DOHH2 (cell line): ENCODE measurements at regions not wholly inside any gene's neighbourhood (a gene's known extent, or its start where the extent isn't known, plus 50 kb on each side); places are given as distances from the start of the nearest gene placed in this dataset.

Source experiments
- H3F3A ChIP-seq: fragments of 200-600 bp; sonication (generic), shearing (Covaris generic); 2 replicates; pipeline ENCODE4 v1.6.0; 2016; ENCODE audit warnings: antibody characterized with exemption, mild to moderate bottlenecking; ENCODE audit not compliant: control insufficient read depth, insufficient read depth
- H3K27ac ChIP-seq: fragments of 200-600 bp; sonication (generic); 2 replicates; pipeline ENCODE4 v1.5.1; 2014; ENCODE audit warnings: low read depth, mild to moderate bottlenecking, low read length, moderate library complexity
- H3K27me3 ChIP-seq: fragments of 200-600 bp; sonication (generic); 2 replicates; pipeline ENCODE4 v1.6.1; 2014; ENCODE audit warnings: mild to moderate bottlenecking, low read length, mixed read lengths; ENCODE audit not compliant: control insufficient read depth
- H3K36me3 ChIP-seq: fragments of 200-600 bp; sonication (generic); 2 replicates; pipeline ENCODE4 v1.6.1; 2014; ENCODE audit warnings: mild to moderate bottlenecking, low read length, moderate library complexity, mixed read lengths; ENCODE audit not compliant: control insufficient read depth
- H3K4me1 ChIP-seq: fragments of 200-600 bp; sonication (generic); 2 replicates; pipeline ENCODE4 v1.6.1; 2014; ENCODE audit warnings: mild to moderate bottlenecking, low read length, mixed read lengths; ENCODE audit not compliant: control insufficient read depth
- H3K4me2 ChIP-seq: fragments of 200-600 bp; sonication (generic); 2 replicates; pipeline ENCODE4 v1.6.0; 2014; ENCODE audit warnings: mild to moderate bottlenecking, low read length, moderate library complexity
- H3K4me3 ChIP-seq: fragments of 200-600 bp; sonication (generic); 2 replicates; pipeline ENCODE4 v1.5.1; 2014; ENCODE audit warnings: mild to moderate bottlenecking, low read length, mixed read lengths
- H3K79me2 ChIP-seq: fragments of 200-600 bp; sonication (generic); 2 replicates; pipeline ENCODE4 v1.6.1; 2014; ENCODE audit warnings: mild to moderate bottlenecking, low read length, mixed read lengths; ENCODE audit not compliant: control insufficient read depth
- H3K9me2 ChIP-seq: fragments of 200-600 bp; sonication (generic); replicated peaks from 2 replicates; pipeline ENCODE4 v1.6.1; 2014; ENCODE audit warnings: mild to moderate bottlenecking, low read length, mixed read lengths; ENCODE audit not compliant: control insufficient read depth
- H3K9me3 ChIP-seq: fragments of 200-600 bp; sonication (generic); 2 replicates; pipeline ENCODE4 v1.6.1; 2014; ENCODE audit warnings: antibody characterized with exemption, low read length, mixed read lengths; ENCODE audit not compliant: control insufficient read depth, insufficient read depth
- H4K20me1 ChIP-seq: fragments of 200-600 bp; sonication (generic); 2 replicates; pipeline ENCODE4 v1.6.0; 2014; ENCODE audit warnings: low read depth, mild to moderate bottlenecking, antibody characterized with exemption, low read length, moderate library complexity; ENCODE audit not compliant: control insufficient read depth, insufficient read depth
- CTCF ChIP-seq: fragments of 200-600 bp; sonication (generic); IDR thresholded peaks from one replicate; pipeline ENCODE4 v1.5.1; 2014; ENCODE audit warnings: antibody characterized with exemption, mild to moderate bottlenecking, low read depth, low read length; ENCODE audit not compliant: poor library complexity, severe bottlenecking
- EZH2phosphoT487 ChIP-seq: fragments of 200-600 bp; sonication (generic); IDR thresholded peaks from 2 replicates; pipeline ENCODE4 v1.6.1; 2017; ENCODE audit warnings: borderline replicate concordance, mild to moderate bottlenecking, antibody characterized with exemption, low read length, moderate library complexity, mixed read lengths

GRCh38 chr15:62527387-62527786 is 362.3 kb upstream of the C2CD4B start:
- H3K4me1 ChIP-seq: no peaks in the 10 kb centered on the region
- H3K27me3 ChIP-seq: 0 out of 2 replicates have a peak, but pooled peaks cover 3% of the 10 kb centered on the region
- no peak overlapping the region for H3K4me2 ChIP-seq
- H3K36me3 ChIP-seq: no peaks in the 10 kb centered on the region
- no peaks in the 10 kb centered on the region for H4K20me1 ChIP-seq
- no peaks in the 10 kb centered on the region for H3F3A ChIP-seq
- H3K4me3 ChIP-seq: no peak overlapping the region
- H3K79me2 ChIP-seq: no peaks in the 10 kb centered on the region
- no peaks in the 10 kb centered on the region for H3K9me2 ChIP-seq
- H3K9me3 ChIP-seq: no peaks in the 10 kb centered on the region
- no peak overlapping the region for H3K27ac ChIP-seq
- TF ChIP-seq CTCF: no peak
- TF ChIP-seq EZH2phosphoT487: no peak

GRCh38 chr15:62528505-62528904 is 363.4 kb upstream of the C2CD4B start:
- Histone ChIP-seq H3K27ac (no peak overlapping the region), H3K4me1 (no peaks in the 10 kb centered on the region), H3F3A (no peaks in the 10 kb centered on the region), H3K79me2 (no peaks in the 10 kb centered on the region), H3K9me2 (no peaks in the 10 kb centered on the region), H3K36me3 (no peaks in the 10 kb centered on the region), H3K4me2 (no peak overlapping the region), H3K9me3 (no peaks in the 10 kb centered on the region), H3K4me3 (no peak overlapping the region), H3K27me3 (0 out of 2 replicates have a peak, but pooled peaks cover 2% of the 10 kb centered on the region), H4K20me1 (no peaks in the 10 kb centered on the region)
- TF ChIP-seq CTCF (no peak), EZH2phosphoT487 (no peak)

- Histone ChIP-seq H3K79me2 (no peaks in the 10 kb centered on the region), H4K20me1 (no peaks in the 10 kb centered on the region), H3K9me2 (no peaks in the 10 kb centered on the region), H3K4me2 (no peak overlapping the region), H3K36me3 (no peaks in the 10 kb centered on the region), H3K9me3 (no peaks in the 10 kb centered on the region), H3K4me3 (no peak overlapping the region), H3K27ac (no peak overlapping the region), H3K27me3 (no peaks in the 10 kb centered on the region), H3K4me1 (no peaks in the 10 kb centered on the region), H3F3A (no peaks in the 10 kb centered on the region)
- TF ChIP-seq EZH2phosphoT487: no peak
- no peak for TF ChIP-seq CTCF
Observed at GRCh38 chr15:62532367-62532766, 367.3 kb upstream of the C2CD4B start.

- no peaks in the 10 kb centered on the region for H3K79me2 ChIP-seq
- H3K4me1 ChIP-seq: no peaks in the 10 kb centered on the region
- no peaks in the 10 kb centered on the region for H3K9me3 ChIP-seq
- H3K27ac ChIP-seq: no peak overlapping the region
- no peaks in the 10 kb centered on the region for H4K20me1 ChIP-seq
- H3K27me3 ChIP-seq: no peaks in the 10 kb centered on the region
- H3K9me2 ChIP-seq: no peaks in the 10 kb centered on the region
- H3F3A ChIP-seq: no peaks in the 10 kb centered on the region
- H3K4me2 ChIP-seq: no peak overlapping the region
- no peaks in the 10 kb centered on the region for H3K36me3 ChIP-seq
- no peak overlapping the region for H3K4me3 ChIP-seq
- TF ChIP-seq CTCF (no peak), EZH2phosphoT487 (no peak)
Observed at GRCh38 chr15:62533687-62534086, 368.6 kb upstream of the C2CD4B start.
